ENCODE measurements at regions not wholly inside any gene's neighbourhood (a gene's known extent, or its start where the extent isn't known, plus 50 kb on each side); places are given as distances from the start of the nearest gene placed in this dataset.

GRCh38 chr7:26038201-26038990 is 113.6 kb upstream of the NFE2L3 start:
- 30 to 32% methylated on average over 9 of the region's 9 CpGs for WGBS, 2 donors
- DNase-seq (ENCODE audit: low spot score in 2 of 2), result no peak
- no peak overlapping the region for H3K4me3 ChIP-seq (ENCODE audit: low read depth, poor library complexity, severe bottlenecking)
- TF ChIP-seq CTCF (IDR thresholded peaks at IDR 0.05) (no peak), POLR2A (IDR thresholded peaks at IDR 0.05) (no peak)
- intact Hi-C loops (cut with DNase I; ENCODE audit: low total_unique reads), result no loop called here

GRCh38 chr7:26040085-26040484 is 111.9 kb upstream of the NFE2L3 start:
- H3K4me3 ChIP-seq (ENCODE audit: low read depth, poor library complexity, severe bottlenecking), result no peak overlapping the region
- intact Hi-C loops (cut with DNase I; ENCODE audit: low total_unique reads), result no loop called here
- 76 to 89% methylated on average over 5 of the region's 5 CpGs for WGBS, 2 donors
- TF ChIP-seq POLR2A (IDR thresholded peaks at IDR 0.05) (no peak), CTCF (IDR thresholded peaks at IDR 0.05) (no peak)
- DNase-seq (ENCODE audit: low spot score in 2 of 2), result peak in 1 of 2 donors; percentile 48

- 81 to 88% methylated on average over 6 of the region's 6 CpGs for WGBS, 2 donors
- TF ChIP-seq CTCF (IDR thresholded peaks at IDR 0.05) (no peak), POLR2A (IDR thresholded peaks at IDR 0.05) (no peak)
- intact Hi-C loops (cut with DNase I; ENCODE audit: low total_unique reads), result no loop called here
- H3K4me3 ChIP-seq (ENCODE audit: low read depth, poor library complexity, severe bottlenecking), result no peak overlapping the region
- no peak for DNase-seq (ENCODE audit: low spot score in 2 of 2)
Observed at GRCh38 chr7:26042237-26042636, 109.8 kb upstream of the NFE2L3 start.

GRCh38 chr7:26043801-26044200 is 108.2 kb upstream of the NFE2L3 start:
- peak in 1 of 2 donors; percentile 23 for DNase-seq (ENCODE audit: low spot score in 2 of 2)
- WGBS, 2 donors, result 90 to 92% methylated on average over 7 of the region's 7 CpGs
- H3K4me3 ChIP-seq (ENCODE audit: low read depth, poor library complexity, severe bottlenecking), result no peak overlapping the region
- intact Hi-C loops (cut with DNase I; ENCODE audit: low total_unique reads), result no loop called here
- TF ChIP-seq POLR2A (IDR thresholded peaks at IDR 0.05) (no peak), CTCF (IDR thresholded peaks at IDR 0.05) (no peak)

- TF ChIP-seq POLR2A (IDR thresholded peaks at IDR 0.05) (no peak), CTCF (IDR thresholded peaks at IDR 0.05) (no peak)
- 81 to 85% methylated on average over 5 of the region's 5 CpGs for WGBS, 2 donors
- peak in 1 of 2 donors; percentile 18 for DNase-seq (ENCODE audit: low spot score in 2 of 2)
- intact Hi-C loops (cut with DNase I; ENCODE audit: low total_unique reads), result no loop called here
- H3K4me3 ChIP-seq (ENCODE audit: low read depth, poor library complexity, severe bottlenecking), result no peak overlapping the region
Observed at GRCh38 chr7:26044320-26044719, 107.7 kb upstream of the NFE2L3 start.

GRCh38 chr7:26046150-26046549 is 105.8 kb upstream of the NFE2L3 start:
- no peak overlapping the region for H3K4me3 ChIP-seq (ENCODE audit: low read depth, poor library complexity, severe bottlenecking)
- intact Hi-C loops (cut with DNase I; ENCODE audit: low total_unique reads), result no loop called here

More at GRCh38 chr7:26046150-26046549, 105.8 kb upstream of the NFE2L3 start:
- TF ChIP-seq CTCF (IDR thresholded peaks at IDR 0.05) (no peak), POLR2A (IDR thresholded peaks at IDR 0.05) (no peak)
- 53 to 55% methylated on average over 3 of the region's 3 CpGs for WGBS, 2 donors
- DNase-seq (ENCODE audit: low spot score in 2 of 2), result peak in 1 of 2 donors; percentile 13
